NCI-H526 treated with DMSO at 0.1 percent for 48 hours (cell line): ENCODE measurements at regions not wholly inside any gene's neighbourhood (a gene's known extent, or its start where the extent isn't known, plus 50 kb on each side); places are given as distances from the start of the nearest gene placed in this dataset.

ENCODE experiments used
- DNase-seq: peaks from one replicate; lab custom pipeline; 2025; lab: John Stamatoyannopoulos, UW

- DNase-seq: no peak
Measured at GRCh38 chr10:71045204-71045809, 156.9 kb upstream of the PCBD1 start.

GRCh38 chr10:71045936-71046335 lies 157.6 kb upstream of the PCBD1 start:
- no peak for DNase-seq

GRCh38 chr10:71046747-71047146 lies 158.4 kb upstream of the PCBD1 start:
- no peak for DNase-seq

- DNase-seq: no peak
Measured at GRCh38 chr10:71048971-71049615, 160.7 kb upstream of the PCBD1 start.

GRCh38 chr10:71049994-71050393 lies 161.6 kb upstream of the PCBD1 start:
- DNase-seq: no peak

- DNase-seq: no peak
Measured at GRCh38 chr10:71052076-71052660, 160.2 kb upstream of the UNC5B start.

- DNase-seq: no peak
Measured at GRCh38 chr10:71052708-71053107, 159.7 kb upstream of the UNC5B start.

- DNase-seq: no peak
Measured at GRCh38 chr10:71053169-71053895, 159.0 kb upstream of the UNC5B start.

GRCh38 chr10:71058308-71058707 lies 154.1 kb upstream of the UNC5B start:
- DNase-seq: no peak

GRCh38 chr10:71059054-71059818 lies 153.1 kb upstream of the UNC5B start:
- DNase-seq: no peak

GRCh38 chr10:71059943-71060342 lies 152.4 kb upstream of the UNC5B start:
- no peak for DNase-seq

GRCh38 chr10:71060476-71061426 lies 151.6 kb upstream of the UNC5B start:
- DNase-seq: no peak

- no peak for DNase-seq
Measured at GRCh38 chr10:71061472-71061871, 150.9 kb upstream of the UNC5B start.

GRCh38 chr10:71062156-71062555 lies 150.2 kb upstream of the UNC5B start:
- no peak for DNase-seq

GRCh38 chr10:71063401-71063800 lies 149.0 kb upstream of the UNC5B start:
- DNase-seq: peak; percentile 21

GRCh38 chr10:71064413-71065118 lies 147.8 kb upstream of the UNC5B start:
- DNase-seq: no peak

GRCh38 chr10:71065659-71066058 lies 146.7 kb upstream of the UNC5B start:
- no peak for DNase-seq

GRCh38 chr10:71066600-71066999 lies 145.8 kb upstream of the UNC5B start:
- no peak for DNase-seq

GRCh38 chr10:71067098-71067740 lies 145.2 kb upstream of the UNC5B start:
- DNase-seq: no peak

- DNase-seq: no peak
Measured at GRCh38 chr10:71068861-71069271, 143.5 kb upstream of the UNC5B start.
